Hindlimb muscle (tissue), 1 donor: ENCODE measurements at regions not wholly inside any gene's neighbourhood (a gene's known extent, or its start where the extent isn't known, plus 50 kb on each side); places are given as distances from the start of the nearest gene placed in this dataset.

Experiments used
- DNase-seq: peaks from one replicate; pipeline ENCODE4 v3.0.0-alpha.2; 2013

- DNase-seq = no peak
Observed at GRCh38 chr16:73251608-73252007, 203.7 kb upstream of the ZFHX3 start.

GRCh38 chr16:73248316-73248715 is 200.4 kb upstream of the ZFHX3 start:
- DNase-seq = no peak

DNA sequence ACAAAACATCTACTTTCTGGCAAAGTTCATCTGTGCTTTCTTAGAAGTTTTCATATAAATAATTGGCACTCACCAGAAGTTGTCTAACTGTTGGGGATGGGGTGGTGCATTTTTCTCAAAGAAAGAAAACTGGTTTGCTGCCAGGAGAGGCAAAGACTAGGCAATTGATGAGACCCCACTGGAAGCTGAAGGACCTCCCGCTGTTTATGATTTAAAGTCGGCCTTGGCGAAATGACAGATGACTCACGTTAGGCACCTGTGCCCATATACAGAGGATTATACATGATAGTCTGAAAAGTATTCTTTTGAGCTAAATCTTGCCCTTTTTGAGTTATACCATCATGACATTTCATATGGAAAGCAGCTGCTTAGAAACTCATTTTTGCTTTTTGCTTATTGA is 193.0 kb upstream of the ZFHX3 start:
- DNase-seq = no peak

GRCh38 chr16:73237601-73238000 is 189.7 kb upstream of the ZFHX3 start:
- DNase-seq = no peak

DNA sequence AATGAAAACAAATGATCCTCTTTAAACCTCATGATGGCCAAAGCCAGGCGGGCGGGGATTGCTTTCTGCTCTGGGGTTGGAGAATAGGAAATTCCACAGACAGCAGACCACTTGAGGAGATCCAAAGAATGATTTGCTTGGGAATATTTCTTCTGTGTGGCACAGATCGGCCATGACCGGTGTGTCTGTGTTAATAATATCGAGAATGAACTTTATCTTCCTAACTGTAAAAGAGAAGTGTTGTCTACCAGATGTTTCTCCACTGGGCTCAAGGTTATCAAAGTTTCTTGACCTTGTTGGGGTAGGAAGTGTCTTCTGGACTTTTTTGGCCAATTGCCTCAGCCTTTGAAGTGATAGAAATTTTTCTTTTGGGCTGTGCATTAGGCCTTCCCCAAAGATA is 186.6 kb upstream of the ZFHX3 start:
- DNase-seq = no peak

- DNase-seq = peak; percentile 40
Observed at GRCh38 chr16:73233846-73234424, 186.0 kb upstream of the ZFHX3 start.

- DNase-seq = peak; percentile 25
Observed at GRCh38 chr16:73233329-73233765, 185.4 kb upstream of the ZFHX3 start.

DNA sequence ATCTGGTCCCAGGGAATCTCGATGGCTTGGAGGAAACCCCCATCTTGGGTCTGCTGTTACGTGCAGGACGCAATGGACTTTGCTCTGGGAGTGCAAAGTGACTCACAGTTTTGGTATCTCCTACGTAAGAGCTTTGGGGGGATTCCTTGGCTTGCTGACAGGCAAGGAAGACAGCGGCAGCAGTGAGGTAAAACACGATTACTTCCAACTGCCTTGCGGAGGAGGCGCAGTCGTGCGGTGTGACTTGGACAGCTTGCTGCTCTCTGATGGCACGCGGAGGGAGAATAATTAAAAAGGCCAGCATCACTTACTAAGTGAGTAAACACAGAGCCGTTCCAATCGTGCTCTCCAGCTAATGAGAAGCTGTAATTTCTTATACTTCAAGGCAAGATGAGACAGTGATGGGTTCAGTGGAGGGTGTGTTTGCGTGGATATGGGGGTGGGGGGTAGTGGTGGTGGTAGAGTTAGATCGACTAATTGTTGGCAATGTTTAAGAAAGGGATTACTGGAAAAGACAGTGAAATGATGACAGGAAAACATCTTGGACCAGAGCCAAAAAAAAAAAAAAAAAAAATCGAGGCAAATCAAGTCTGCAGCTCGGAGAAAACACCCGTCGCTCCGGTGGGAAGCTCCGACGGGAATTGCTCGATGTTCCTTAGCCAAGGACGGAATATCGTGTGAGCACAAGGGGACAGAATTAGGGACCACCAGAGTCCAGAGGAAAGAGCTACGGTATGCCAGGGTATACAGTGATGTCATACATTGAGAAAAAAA is 184.8 kb upstream of the ZFHX3 start:
- peak; percentile 76 for DNase-seq

GRCh38 chr16:73231944-73232554 is 184.1 kb upstream of the ZFHX3 start:
- no peak for DNase-seq

DNA sequence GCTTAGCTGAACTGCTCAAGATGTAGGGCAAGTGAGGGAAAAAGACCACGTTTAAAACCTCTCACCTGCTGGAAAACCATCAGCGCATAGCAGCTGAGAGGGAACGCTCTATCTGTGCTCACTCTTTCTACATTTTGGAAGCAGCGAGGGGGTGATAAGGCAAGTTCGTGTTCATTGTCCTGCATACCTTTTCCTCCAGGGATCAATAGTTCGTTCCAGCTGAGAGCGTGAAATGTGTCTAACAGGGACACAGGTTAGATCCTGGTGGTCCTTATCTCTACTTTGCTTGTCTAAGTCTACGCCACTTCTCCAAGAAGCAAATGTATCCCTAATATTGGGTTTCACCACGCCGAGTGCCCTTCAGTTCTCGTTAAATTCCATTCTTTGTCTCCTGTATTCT is 183.5 kb upstream of the ZFHX3 start:
- DNase-seq = no peak

- DNase-seq = no peak
Observed at GRCh38 chr16:73230651-73231050, 182.7 kb upstream of the ZFHX3 start.

- DNase-seq = no peak
Observed at GRCh38 chr16:73228649-73229048, 180.7 kb upstream of the ZFHX3 start.

DNA sequence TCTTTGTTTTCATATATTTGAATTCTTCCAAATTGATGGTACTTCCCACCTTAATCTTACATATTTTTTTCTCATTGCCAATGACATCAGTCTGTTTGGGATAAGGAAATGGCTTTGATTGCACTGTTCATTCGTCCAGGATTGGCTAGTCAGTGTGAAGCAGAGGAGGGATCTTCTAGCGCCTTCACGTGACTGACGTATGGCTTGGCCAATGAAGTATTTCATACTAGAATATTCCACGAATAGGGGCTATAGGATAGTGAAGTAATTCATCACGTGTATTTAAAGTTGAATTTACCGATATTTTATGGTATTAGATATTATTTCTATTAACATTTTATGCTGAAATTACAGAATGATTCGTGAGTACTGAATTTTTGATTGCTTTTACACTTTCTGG is 178.7 kb upstream of the ZFHX3 start:
- DNase-seq = no peak

DNA sequence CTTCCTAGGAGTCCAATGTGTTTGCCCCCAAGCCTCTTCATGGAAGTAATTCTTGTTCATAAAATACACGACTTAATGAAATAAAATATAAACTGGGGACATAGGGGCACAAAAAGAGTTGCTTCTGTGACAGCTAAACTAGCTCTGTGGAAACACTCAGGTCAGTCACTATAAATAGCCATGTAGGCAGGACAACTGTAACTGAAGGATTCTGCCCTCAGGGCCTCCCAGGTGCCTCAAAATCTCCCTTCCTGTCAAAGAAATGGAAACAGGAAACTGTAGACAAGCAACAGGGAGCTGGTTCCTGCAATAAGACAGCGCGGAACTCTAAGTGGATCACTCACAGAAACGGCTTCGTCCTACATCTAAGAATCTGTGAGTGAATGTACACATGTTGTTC is 178.1 kb upstream of the ZFHX3 start:
- no peak for DNase-seq

DNA sequence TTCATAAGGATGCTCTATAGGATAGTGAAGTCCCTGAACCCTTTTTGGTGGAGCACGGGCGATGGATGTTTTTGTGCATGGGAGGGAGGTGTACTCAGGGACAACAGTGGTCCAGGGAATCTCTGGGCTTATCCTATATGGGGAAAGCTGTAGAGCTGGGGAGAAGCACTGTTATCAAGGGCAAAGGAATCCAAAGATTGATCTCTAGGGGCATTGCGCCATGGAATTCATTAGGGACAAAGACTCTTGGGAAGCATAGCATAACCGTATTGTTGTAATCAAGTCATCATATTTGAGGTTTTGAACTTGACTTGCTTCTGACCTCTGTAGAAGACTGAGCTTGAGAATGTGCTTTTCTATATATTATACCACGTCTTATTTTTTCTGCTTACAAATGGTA is 172.9 kb upstream of the ZFHX3 start:
- no peak for DNase-seq

DNA sequence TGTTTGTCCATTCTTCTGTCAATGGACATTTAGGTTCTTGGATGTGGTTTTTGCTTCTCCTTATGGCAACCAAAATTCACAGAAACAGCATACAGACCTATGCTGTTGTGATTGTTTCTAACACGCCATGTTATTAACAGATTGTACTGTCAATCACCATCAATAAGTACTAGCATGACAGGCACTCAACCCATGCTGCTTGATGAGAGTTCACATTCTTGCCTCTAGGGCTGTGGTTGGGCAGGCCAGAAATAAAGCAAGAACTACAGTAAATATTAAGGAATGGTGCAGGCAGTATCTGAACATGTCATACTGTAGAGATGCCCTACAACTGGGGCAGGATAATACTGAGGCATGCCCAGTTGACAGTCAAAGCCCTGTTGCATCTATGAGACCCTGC is 171.2 kb upstream of the ZFHX3 start:
- no peak for DNase-seq

DNA sequence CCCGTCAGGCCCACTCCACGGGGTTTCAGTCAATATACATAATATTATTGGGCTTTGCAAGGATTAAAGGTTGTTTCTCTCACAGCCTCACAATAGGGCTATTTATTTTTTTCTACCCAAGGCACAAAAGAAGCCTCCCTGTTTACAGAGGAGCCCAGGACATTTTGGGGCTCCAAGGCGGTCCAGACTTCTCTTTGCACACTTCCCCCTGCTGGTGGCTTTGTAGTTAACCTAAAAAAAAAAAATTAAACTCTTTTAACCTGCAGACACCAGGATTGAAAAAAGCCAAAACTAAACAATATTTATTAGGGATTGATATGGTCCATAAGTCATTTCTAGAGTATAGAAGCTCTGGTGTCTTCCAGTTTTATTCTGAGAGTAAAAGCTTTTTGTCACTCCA is 169.7 kb upstream of the ZFHX3 start:
- DNase-seq = no peak

GRCh38 chr16:73216932-73217331 is 169.0 kb upstream of the ZFHX3 start:
- DNase-seq = no peak

DNA sequence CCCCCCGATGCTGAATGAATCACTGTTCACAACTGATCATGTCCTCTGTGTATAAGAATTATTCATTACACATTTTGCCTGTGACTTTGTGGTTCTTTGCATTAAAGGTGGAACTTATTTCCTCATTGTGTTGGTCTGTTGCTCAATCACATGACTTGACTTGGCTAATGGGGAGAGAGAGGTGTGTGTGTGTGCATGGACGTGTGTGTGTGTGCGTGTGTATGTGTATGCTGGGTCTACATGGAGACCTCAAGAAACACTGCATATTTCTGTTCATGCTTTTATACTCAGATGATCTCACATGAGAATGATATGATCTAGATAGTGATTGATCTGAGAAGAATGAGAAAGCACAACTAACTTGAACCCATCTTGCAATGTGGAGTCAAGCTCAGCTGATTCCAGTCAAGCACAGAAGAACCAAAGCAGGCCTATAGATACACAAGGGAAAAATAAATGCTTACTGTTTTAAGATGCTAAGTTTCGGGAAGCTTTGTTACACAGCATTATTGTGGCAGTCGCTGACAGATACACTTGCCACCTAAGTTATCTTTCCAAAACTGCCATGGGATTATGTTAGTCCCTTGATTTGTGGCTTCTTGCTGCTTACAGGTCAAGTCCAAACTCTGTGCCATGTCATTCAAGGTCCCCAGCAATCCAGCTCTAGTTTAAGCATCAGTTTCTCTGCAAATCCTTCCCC is 167.9 kb upstream of the ZFHX3 start:
- DNase-seq = no peak

- no peak for DNase-seq
Observed at GRCh38 chr16:73214825-73215677, 167.1 kb upstream of the ZFHX3 start.

DNA sequence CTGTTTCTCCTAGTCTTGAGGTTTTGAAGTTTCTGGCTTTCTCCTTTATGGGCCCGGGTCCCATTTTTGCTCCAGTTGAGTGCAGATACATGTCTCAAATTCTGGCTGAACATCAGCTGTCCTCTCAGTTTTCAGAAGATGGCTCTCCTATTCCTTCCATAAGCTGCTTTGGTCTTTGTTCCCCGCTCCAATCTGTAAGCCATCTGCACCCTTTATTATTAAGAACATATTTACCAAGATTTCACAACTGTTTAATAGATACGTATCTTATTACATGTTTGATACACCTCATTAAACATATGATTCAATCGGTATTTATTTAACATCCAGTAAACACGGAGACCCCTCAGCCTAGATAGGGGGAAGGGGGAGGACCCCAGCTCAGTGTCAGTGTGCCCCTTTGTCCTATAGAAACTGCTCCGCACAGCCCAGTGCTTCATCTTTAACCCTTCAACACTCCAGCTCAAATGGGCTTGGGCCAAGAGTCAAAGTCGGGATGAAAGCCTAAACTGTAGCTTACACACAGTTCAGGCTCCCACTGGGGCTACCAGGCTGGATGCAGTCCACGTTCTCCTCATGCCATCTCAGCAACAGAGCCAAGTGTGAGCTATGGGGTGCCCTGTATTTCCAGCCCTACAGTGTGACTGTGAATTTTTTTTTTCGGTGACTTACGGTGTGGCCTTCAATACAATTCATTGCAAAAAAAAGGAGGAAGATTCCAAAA is 166.0 kb upstream of the ZFHX3 start:
- DNase-seq = peak; percentile 73

DNA sequence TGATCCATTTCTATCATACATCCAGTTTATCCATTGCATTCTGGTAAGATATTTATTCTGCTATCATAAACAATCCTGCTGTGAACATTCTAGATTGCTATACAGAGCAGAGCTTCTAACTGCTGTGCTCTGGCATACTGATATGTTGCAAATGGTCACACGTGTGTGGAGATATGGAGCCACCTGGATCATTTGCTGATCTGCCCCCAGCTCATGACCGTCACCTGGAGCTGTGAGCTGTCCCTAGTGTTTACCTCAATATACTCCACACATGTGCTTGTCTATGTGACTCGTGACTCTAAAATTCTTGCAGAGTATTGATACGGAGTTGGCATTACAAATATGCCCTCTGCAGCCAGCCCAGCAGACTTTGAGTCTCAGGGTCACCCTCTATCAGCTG is 164.5 kb upstream of the ZFHX3 start:
- no peak for DNase-seq
